ENCODE measurements at regions not wholly inside any gene's neighbourhood (a gene's known extent, or its start where the extent isn't known, plus 50 kb on each side); places are given as distances from the start of the nearest gene placed in this dataset.
A peak's percentile ranks its signal among the peaks of the same experiment; 100 is the strongest.

- DNase-seq (ENCODE audit: low spot score), result no peak
Observed at GRCh38 chrX:16222151-16222550, 54.9 kb downstream of the MAGEB17 start.

- no peak for DNase-seq (ENCODE audit: low spot score)
Observed at GRCh38 chrX:16223385-16223784, 56.1 kb downstream of the MAGEB17 start.

- peak; percentile 20 for DNase-seq (ENCODE audit: low spot score)
Observed at GRCh38 chrX:16239211-16239610, 71.9 kb downstream of the MAGEB17 start.

- no peak for DNase-seq (ENCODE audit: low spot score)
Observed at GRCh38 chrX:16240231-16240905, 73.1 kb downstream of the MAGEB17 start.

- DNase-seq (ENCODE audit: low spot score), result no peak
Observed at GRCh38 chrX:16240968-16241367, 73.7 kb downstream of the MAGEB17 start.

GRCh38 chrX:16250296-16250695 lies 83.0 kb downstream of the MAGEB17 start:
- DNase-seq (ENCODE audit: low spot score), result no peak

- DNase-seq (ENCODE audit: low spot score), result no peak
Observed at GRCh38 chrX:16251782-16252181, 84.5 kb downstream of the MAGEB17 start.

GRCh38 chrX:16258882-16259281 lies 91.6 kb downstream of the MAGEB17 start:
- no peak for DNase-seq (ENCODE audit: low spot score)

- DNase-seq (ENCODE audit: low spot score), result no peak
Observed at GRCh38 chrX:16267431-16267830, 100.2 kb downstream of the MAGEB17 start.

- DNase-seq (ENCODE audit: low spot score), result no peak
Observed at GRCh38 chrX:16268206-16268605, 100.9 kb downstream of the MAGEB17 start.

- DNase-seq (ENCODE audit: low spot score), result no peak
Observed at GRCh38 chrX:16278927-16279326, 111.6 kb downstream of the MAGEB17 start.

- no peak for DNase-seq (ENCODE audit: low spot score)
Observed at GRCh38 chrX:16282209-16282608, 114.9 kb downstream of the MAGEB17 start.

- DNase-seq (ENCODE audit: low spot score), result no peak
Observed at GRCh38 chrX:16284842-16285241, 117.6 kb downstream of the MAGEB17 start.

GRCh38 chrX:16290997-16291396 lies 123.7 kb downstream of the MAGEB17 start:
- DNase-seq (ENCODE audit: low spot score), result no peak

- no peak for DNase-seq (ENCODE audit: low spot score)
Observed at GRCh38 chrX:16300831-16301230, 133.6 kb downstream of the MAGEB17 start.

- DNase-seq (ENCODE audit: low spot score), result no peak
Observed at GRCh38 chrX:16304751-16305150, 137.5 kb downstream of the MAGEB17 start.

GRCh38 chrX:16305187-16305586 lies 137.9 kb downstream of the MAGEB17 start:
- DNase-seq (ENCODE audit: low spot score), result no peak

- no peak for DNase-seq (ENCODE audit: low spot score)
Observed at GRCh38 chrX:16307950-16308349, 140.7 kb downstream of the MAGEB17 start.

GRCh38 chrX:16308773-16309172 lies 141.5 kb downstream of the MAGEB17 start:
- DNase-seq (ENCODE audit: low spot score), result no peak

GRCh38 chrX:16310326-16310725 lies 143.0 kb downstream of the MAGEB17 start:
- no peak for DNase-seq (ENCODE audit: low spot score)

GRCh38 chrX:16311671-16312070 lies 144.4 kb downstream of the MAGEB17 start:
- no peak for DNase-seq (ENCODE audit: low spot score)

GRCh38 chrX:16312761-16313623 lies 145.7 kb downstream of the MAGEB17 start:
- DNase-seq (ENCODE audit: low spot score), result no peak

- no peak for DNase-seq (ENCODE audit: low spot score)
Observed at GRCh38 chrX:16316331-16316730, 149.1 kb downstream of the MAGEB17 start.
